H9 (cell line): ENCODE measurements at regions not wholly inside any gene's neighbourhood (a gene's known extent, or its start where the extent isn't known, plus 50 kb on each side); places are given as distances from the start of the nearest gene placed in this dataset.

ENCODE experiments used
- DNase-seq: peaks from one replicate; pipeline ENCODE4 v3.0.0-alpha.2; 2017
- H2AFZ ChIP-seq: one replicate; pipeline ENCODE4 v1.6.1; 2013; ENCODE audit warnings: mild to moderate bottlenecking, low read length, control low read depth, moderate library complexity
- H2AK5ac ChIP-seq: 2 replicates; pipeline ENCODE4 v1.6.1; 2013; ENCODE audit warnings: low read length, control low read depth, mixed read lengths; ENCODE audit not compliant: insufficient read length
- H2BK120ac ChIP-seq: one replicate; pipeline ENCODE4 v1.6.1; 2013; ENCODE audit warnings: low read depth, mild to moderate bottlenecking, low read length, control low read depth, inconsistent platforms; ENCODE audit not compliant: poor library complexity, severe bottlenecking
- H2BK12ac ChIP-seq: 2 replicates; pipeline ENCODE4 v1.6.1; 2013; ENCODE audit warnings: low read length, control low read depth, mixed read lengths, low read depth; ENCODE audit not compliant: insufficient read length
- H2BK15ac ChIP-seq: 2 replicates; pipeline ENCODE4 v1.6.1; 2013; ENCODE audit warnings: low read depth, low read length, control low read depth
- H2BK20ac ChIP-seq: one replicate; pipeline ENCODE4 v1.6.1; 2013; ENCODE audit warnings: low read depth, mild to moderate bottlenecking, low read length, control low read depth, inconsistent platforms; ENCODE audit not compliant: poor library complexity, severe bottlenecking
- H2BK5ac ChIP-seq: 2 replicates; pipeline ENCODE4 v1.6.1; 2013; ENCODE audit warnings: low read length, control low read depth, mixed read lengths; ENCODE audit not compliant: insufficient read length
- H3K14ac ChIP-seq: 2 replicates; pipeline ENCODE4 v1.6.1; 2013; ENCODE audit warnings: low read length, control low read depth; ENCODE audit not compliant: insufficient read depth
- H3K18ac ChIP-seq: 2 replicates; pipeline ENCODE4 v1.6.1; 2013; ENCODE audit warnings: low read depth, mild to moderate bottlenecking, mixed read lengths, low read length, control low read depth; ENCODE audit not compliant: insufficient read length
- H3K23ac ChIP-seq: 2 replicates; pipeline ENCODE4 v1.6.1; 2013; ENCODE audit warnings: low read length, control low read depth, mixed read lengths, low read depth; ENCODE audit not compliant: insufficient read length
- H3K23me2 ChIP-seq: 2 replicates; pipeline ENCODE4 v1.6.1; 2013; ENCODE audit warnings: low read depth, mild to moderate bottlenecking, mixed read lengths, low read length, control low read depth; ENCODE audit not compliant: insufficient read length, poor library complexity, severe bottlenecking
- H3K27ac ChIP-seq: 2 replicates; pipeline ENCODE4 v1.5.1; 2013; ENCODE audit warnings: low read length, control low read depth, mixed read lengths, low read depth; ENCODE audit not compliant: insufficient read length
- H3K27me3 ChIP-seq: 2 replicates; pipeline ENCODE4 v1.6.1; 2013; ENCODE audit warnings: low read length, control low read depth, inconsistent platforms; ENCODE audit not compliant: insufficient read depth
- H3K4ac ChIP-seq: 2 replicates; pipeline ENCODE4 v1.6.1; 2013; ENCODE audit warnings: low read depth, mild to moderate bottlenecking, control low read depth, inconsistent platforms, low read length, moderate library complexity
- H3K4me1 ChIP-seq: 2 replicates; pipeline ENCODE4 v1.6.1; 2013; ENCODE audit warnings: low read length, control low read depth, inconsistent platforms; ENCODE audit not compliant: insufficient read depth
- H3K4me2 ChIP-seq: 2 replicates; pipeline ENCODE4 v1.6.1; 2013; ENCODE audit warnings: low read length, control low read depth, mixed read lengths; ENCODE audit not compliant: insufficient read length, insufficient read depth
- H3K56ac ChIP-seq: 2 replicates; pipeline ENCODE4 v1.6.1; 2013; ENCODE audit warnings: low read depth, mild to moderate bottlenecking, mixed read lengths, low read length, control low read depth; ENCODE audit not compliant: insufficient read length
- H3K79me1 ChIP-seq: 2 replicates; pipeline ENCODE4 v1.6.1; 2013; ENCODE audit warnings: low read depth, mild to moderate bottlenecking, moderate library complexity, low read length, control low read depth, inconsistent platforms; ENCODE audit not compliant: insufficient read depth, poor library complexity, severe bottlenecking
- H3K79me2 ChIP-seq: 2 replicates; pipeline ENCODE4 v1.6.1; 2013; ENCODE audit warnings: low read length, control low read depth, inconsistent platforms; ENCODE audit not compliant: insufficient read depth
- H3K9ac ChIP-seq: 2 replicates; pipeline ENCODE4 v1.6.1; 2013; ENCODE audit warnings: low read length, control low read depth, mixed read lengths; ENCODE audit not compliant: insufficient read length; ENCODE audit errors: extremely low read depth
- H3K9me3 ChIP-seq: one replicate; pipeline ENCODE4 v1.6.1; 2013; ENCODE audit warnings: low read depth, low read length, inconsistent platforms; ENCODE audit not compliant: control insufficient read depth
- H3T11ph ChIP-seq: one replicate; pipeline ENCODE4 v1.6.1; 2013; ENCODE audit warnings: mild to moderate bottlenecking, low read length, control low read depth, inconsistent platforms
- H4K20me1 ChIP-seq: one replicate; pipeline ENCODE4 v1.6.1; 2013; ENCODE audit not compliant: control insufficient read depth, insufficient read length, insufficient read depth
- H4K5ac ChIP-seq: 2 replicates; pipeline ENCODE4 v1.6.1; 2013; ENCODE audit warnings: low read depth, mild to moderate bottlenecking, mixed read lengths, low read length, control low read depth; ENCODE audit not compliant: insufficient read length
- H4K8ac ChIP-seq: replicated peaks from 2 replicates; pipeline ENCODE4 v1.6.1; 2013; ENCODE audit warnings: low read length, control low read depth, mixed read lengths, low read depth; ENCODE audit not compliant: insufficient read length
- H4K91ac ChIP-seq: 2 replicates; pipeline ENCODE4 v1.6.1; 2013; ENCODE audit warnings: low read depth, mild to moderate bottlenecking, moderate library complexity, mixed read lengths, low read length, control low read depth; ENCODE audit not compliant: insufficient read length
- H3K27ac Mint-ChIP-seq, 3 experiments: 2 replicates in 2 of 3; 3 replicates in 1 of 3; pipeline ENCODE4 v1.8.0; 2020 to 2021; ENCODE audit warnings: mixed read lengths in 3 of 3, mild to moderate bottlenecking in 1 of 3, moderate library complexity in 1 of 3
- H3K27me3 Mint-ChIP-seq: 2 replicates; pipeline ENCODE4 v1.8.0; 2021; ENCODE audit warnings: low read depth, mild to moderate bottlenecking, moderate library complexity, mixed read lengths
- H3K36me3 Mint-ChIP-seq, 3 experiments: 2 replicates in 2 of 3; 3 replicates in 1 of 3; pipeline ENCODE4 v1.8.0; 2020 to 2021; ENCODE audit warnings: low read depth in 3 of 3, mixed read lengths in 3 of 3; ENCODE audit not compliant: insufficient read depth in 1 of 3
- H3K4me1 Mint-ChIP-seq, 2 experiments: 2 replicates each; pipeline ENCODE4 v1.8.0; 2020; ENCODE audit warnings: mixed read lengths in 2 of 2
- H3K4me3 Mint-ChIP-seq, 2 experiments: 2 replicates in 1 of 2; 3 replicates in 1 of 2; pipeline ENCODE4 v1.8.0; 2020 to 2021; ENCODE audit warnings: mild to moderate bottlenecking in 2 of 2, mixed read lengths in 2 of 2, moderate library complexity in 1 of 2
- H3K9me3 Mint-ChIP-seq, 2 experiments: 2 replicates in 1 of 2; 3 replicates in 1 of 2; pipeline ENCODE4 v1.8.0; 2020; ENCODE audit warnings: mild to moderate bottlenecking in 2 of 2, mixed read lengths in 2 of 2, moderate library complexity in 1 of 2
- CTCF ChIP-seq: fragments of 200-600 bp; sonication (generic); conservative IDR thresholded peaks from 3 replicates; pipeline ENCODE4 v1.8.0; 2021; ENCODE audit warnings: antibody characterized with exemption, mild to moderate bottlenecking
- WGBS: extraction: QIAGEN DNeasy Blood & Tissue Kit; methylation state at CpG from one replicate; pipeline ENCODE4 v1.1.7; 2013; ENCODE audit warnings: missing lambda C conversion rate, low lambda C conversion rate, mixed read lengths; ENCODE audit not compliant: insufficient read length; ENCODE audit errors: extremely low coverage; 5-methylcytosine and 5-hydroxymethylcytosine counted together

GRCh38 chr2:15727396-15728244 lies 136.0 kb downstream of the DDX1 start:
- Histone ChIP-seq H3K18ac (no peak overlapping the region), H2BK12ac (no peak overlapping the region), H4K91ac (no peak overlapping the region), H4K20me1 (no peaks in the 10 kb centered on the region), H3K9ac (no peak overlapping the region), H3K4me1 (no peaks in the 10 kb centered on the region), H2BK5ac (no peak overlapping the region), H3K56ac (no peak overlapping the region), H3K79me1 (no peaks in the 10 kb centered on the region), H2BK120ac (no peak overlapping the region), H3K4me2 (no peak overlapping the region), H2AK5ac (no peak overlapping the region), H3K23ac (no peak overlapping the region), H3K27me3 (no peaks in the 10 kb centered on the region), H3K14ac (no peak overlapping the region), H2BK20ac (no peak overlapping the region), H3T11ph (no peak overlapping the region), H4K8ac (no peak overlapping the region), H3K9me3 (no peaks in the 10 kb centered on the region), H3K27ac (no peak overlapping the region), H2AFZ (no peak overlapping the region), H3K79me2 (no peaks in the 10 kb centered on the region), H3K4ac (no peak overlapping the region), H2BK15ac (no peak overlapping the region), H3K23me2 (no peaks in the 10 kb centered on the region), H4K5ac (no peak overlapping the region)
- WGBS = no CpG with 5 or more reads among the region's 9 CpGs
- Mint-ChIP-seq H3K27me3 (no peaks in the 10 kb centered on the region; the same call in 1 of the 2 replicates), H3K36me3 (no peaks in the 10 kb centered on the region; a peak in 1 of 7 replicates), H3K4me3 (no peak overlapping the region), H3K27ac (peak overlapping the region in 1 of 3 experiments; percentile 88; a peak in 1 of 7 replicates), H3K4me1 (peaks cover 5 to 8% of the 10 kb centered on the region in 2 experiments), H3K9me3 (no peaks in the 10 kb centered on the region)
- TF ChIP-seq CTCF = no peak
- DNase-seq = no peak
